PC-3 (cell line): ENCODE measurements at regions not wholly inside any gene's neighbourhood (a gene's known extent, or its start where the extent isn't known, plus 50 kb on each side); places are given as distances from the start of the nearest gene placed in this dataset.

ENCODE experiments used
- CTCF ChIP-seq: fragments of 300-600 bp; sonication (generic); conservative IDR thresholded peaks from 2 replicates; pipeline ENCODE4 v1.5.1; 2017; ENCODE audit warnings: antibody characterized with exemption, low read depth, mild to moderate bottlenecking, low read length
- EZH2 ChIP-seq: fragments of 300-600 bp; sonication (generic); IDR thresholded peaks from one replicate; pipeline ENCODE4 v1.6.1; 2017; ENCODE audit warnings: antibody characterized with exemption, mild to moderate bottlenecking, low read length; ENCODE audit not compliant: unreplicated experiment

DNA sequence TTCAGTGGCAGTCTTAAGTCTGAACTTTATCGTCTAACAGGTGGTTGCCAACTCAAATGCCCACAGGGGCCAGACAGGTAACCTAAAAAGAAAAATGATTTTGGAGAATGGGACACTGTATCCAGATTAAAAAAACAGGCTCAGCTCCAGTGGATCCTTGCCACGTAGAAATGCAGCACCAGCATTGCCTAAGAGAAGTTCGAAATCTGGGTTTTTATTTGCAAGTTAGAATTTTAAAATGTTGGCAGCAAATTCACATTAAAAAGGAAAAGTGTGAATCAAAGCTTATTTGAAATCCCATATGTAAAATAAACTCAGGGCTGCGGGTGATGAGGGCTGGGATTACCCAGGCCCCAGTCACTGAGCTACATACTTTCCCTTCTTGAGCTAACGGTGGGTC is 408.5 kb upstream of the SUCLG2 start:
- TF ChIP-seq CTCF (no peak), EZH2 (no peak)
